ENCODE measurements at regions not wholly inside any gene's neighbourhood (a gene's known extent, or its start where the extent isn't known, plus 50 kb on each side); places are given as distances from the start of the nearest gene placed in this dataset.
"Not testable (repeated sequence)": the region's sequence is repeated elsewhere in the genome, so short reads cannot be mapped to it uniquely, and the experiment has no call there.

DNA sequence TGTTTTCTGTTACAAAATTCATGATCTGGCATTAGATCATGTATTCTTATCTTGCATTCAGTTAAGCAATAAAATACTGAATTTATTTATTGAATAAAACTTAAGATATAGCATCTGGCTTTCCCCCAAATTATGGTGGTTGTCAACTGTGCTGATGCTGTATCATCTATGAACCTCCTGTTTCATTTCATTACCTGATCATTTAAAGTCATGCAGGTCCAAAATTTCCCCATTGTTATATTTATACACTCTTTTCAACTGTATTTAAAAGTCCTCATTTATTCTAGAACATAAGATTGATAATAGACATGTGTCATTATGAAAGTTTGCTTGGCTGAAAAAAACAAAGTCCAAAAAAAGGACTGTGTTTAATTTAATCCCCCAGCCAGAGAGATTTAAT, 627.4 kb upstream of the ADGRB3 start:
- DNase-seq = no peak

- DNase-seq = no peak
Observed at GRCh38 chr6:67986694-67987232, 648.3 kb upstream of the ADGRB3 start.

DNA sequence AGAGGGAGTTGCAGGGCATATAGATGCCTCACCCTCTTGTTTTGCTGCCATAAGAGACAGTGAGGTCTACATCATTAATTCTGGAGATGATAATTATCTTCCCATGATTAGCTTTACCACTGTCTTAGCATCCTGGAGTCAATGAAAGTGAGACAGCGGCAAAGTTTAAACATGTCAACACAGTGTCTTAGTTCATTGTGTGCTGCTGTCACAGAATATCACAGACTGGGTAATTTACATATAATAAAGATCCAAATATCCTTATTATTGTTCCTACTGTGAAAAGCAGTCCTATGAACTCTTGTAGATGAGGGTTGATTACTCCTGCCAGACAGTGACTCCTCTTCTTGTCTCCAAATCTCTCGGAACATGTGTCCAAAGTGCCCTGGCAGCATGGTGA, 658.6 kb upstream of the ADGRB3 start:
- no peak for DNase-seq

GRCh38 chr6:67974931-67975330, 660.2 kb upstream of the ADGRB3 start:
- DNase-seq = no peak

GRCh38 chr6:67971812-67972211, 663.3 kb upstream of the ADGRB3 start:
- DNase-seq = peak; percentile 0

- no peak for DNase-seq
Observed at GRCh38 chr6:67966830-67967229, 668.3 kb upstream of the ADGRB3 start.

- DNase-seq = no peak
Observed at GRCh38 chr6:67956352-67956751, 678.7 kb upstream of the ADGRB3 start.

- no peak for DNase-seq
Observed at GRCh38 chr6:67952948-67953347, 682.1 kb upstream of the ADGRB3 start.

- DNase-seq = no peak
Observed at GRCh38 chr6:67952121-67952520, 683.0 kb upstream of the ADGRB3 start.

GRCh38 chr6:67947762-67948161, 687.3 kb upstream of the ADGRB3 start:
- DNase-seq = not testable (repeated sequence)

DNA sequence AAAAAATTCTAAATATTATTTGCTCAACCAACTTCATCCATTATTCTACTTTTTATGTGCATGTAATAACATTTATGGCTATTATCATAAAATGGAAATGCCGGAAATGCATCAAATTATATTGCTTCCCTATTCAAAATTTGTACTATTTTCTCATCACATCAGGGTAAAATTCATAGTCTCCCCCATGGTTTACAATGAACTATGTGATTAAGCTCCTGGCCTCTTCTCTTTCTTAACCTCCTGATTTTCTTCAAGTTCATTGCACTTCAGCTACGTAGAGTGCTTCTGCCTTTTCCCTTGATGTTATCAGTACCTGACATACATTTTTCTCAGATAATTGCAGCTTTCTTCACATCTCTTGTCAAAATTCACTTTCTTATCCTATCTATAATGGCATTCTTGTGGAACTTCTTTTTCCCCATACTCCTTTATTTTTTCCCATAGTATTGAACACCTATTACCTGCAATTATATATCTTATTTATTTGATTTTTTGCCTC, 699.1 kb upstream of the ADGRB3 start:
- no peak for DNase-seq

- no peak for DNase-seq
Observed at GRCh38 chr6:67933278-67933677, 701.8 kb upstream of the ADGRB3 start.

DNA sequence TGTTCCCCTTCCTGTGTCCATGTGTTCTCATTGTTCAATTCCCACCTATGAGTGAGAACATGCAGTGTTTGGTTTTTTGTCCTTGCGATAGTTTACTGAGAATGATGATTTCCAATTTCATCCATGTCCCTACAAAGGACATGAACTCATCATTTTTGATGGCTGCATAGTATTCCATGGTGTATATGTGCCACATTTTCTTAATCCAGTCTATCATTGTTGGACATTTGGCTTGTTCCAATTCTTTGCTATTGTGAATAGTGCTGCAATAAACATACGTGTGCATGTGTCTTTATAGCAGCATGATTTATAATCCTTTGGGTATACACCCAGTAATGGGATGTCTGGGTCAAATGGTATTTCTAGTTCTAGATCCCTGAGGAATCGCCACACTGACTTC, 712.5 kb upstream of the ADGRB3 start:
- not testable (repeated sequence) for DNase-seq

- DNase-seq = not testable (repeated sequence)
Observed at GRCh38 chr6:67920040-67920439, 715.0 kb upstream of the ADGRB3 start.

- DNase-seq = no peak
Observed at GRCh38 chr6:67916399-67916798, 718.7 kb upstream of the ADGRB3 start.

DNA sequence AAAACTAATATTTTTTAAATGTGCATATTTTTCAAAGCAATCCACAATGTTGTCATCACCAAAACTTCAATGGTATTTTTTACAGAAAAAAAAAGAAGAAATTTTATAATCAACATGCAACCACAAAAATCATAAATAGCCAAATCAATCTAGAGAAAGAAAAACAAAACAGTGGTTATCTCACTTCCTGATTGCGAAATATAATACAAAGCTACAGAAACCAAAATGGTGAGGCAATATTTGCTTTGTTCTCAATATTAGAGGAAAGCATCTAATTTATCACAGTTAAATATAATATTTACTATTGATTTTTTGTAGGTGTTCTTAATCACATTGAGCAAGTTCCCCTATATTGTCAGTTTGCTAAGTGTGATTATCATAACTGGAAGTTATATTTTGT, 720.7 kb upstream of the ADGRB3 start:
- DNase-seq = no peak

- DNase-seq = no peak
Observed at GRCh38 chr6:67909354-67909753, 725.7 kb upstream of the ADGRB3 start.

DNA sequence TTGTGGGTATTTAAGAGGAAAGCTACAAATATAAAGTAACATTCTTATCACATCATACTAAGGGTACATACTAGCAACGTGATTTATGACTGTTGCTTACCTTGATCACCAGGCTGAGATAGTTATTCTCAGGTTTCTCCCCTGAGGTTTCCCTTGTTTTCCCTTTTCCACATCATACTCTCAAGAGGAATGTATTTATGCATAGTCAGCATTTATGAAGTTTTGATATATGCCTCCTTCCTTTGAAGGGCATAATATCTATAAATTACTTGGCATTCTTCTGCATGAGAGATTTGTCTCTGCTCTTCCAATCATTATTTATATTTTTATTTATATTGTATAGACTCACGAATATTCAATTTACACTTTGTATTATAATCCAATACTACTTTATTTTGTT, 726.7 kb upstream of the ADGRB3 start:
- DNase-seq = no peak

- DNase-seq = not testable (repeated sequence)
Observed at GRCh38 chr6:67904735-67905134, 730.3 kb upstream of the ADGRB3 start.

DNA sequence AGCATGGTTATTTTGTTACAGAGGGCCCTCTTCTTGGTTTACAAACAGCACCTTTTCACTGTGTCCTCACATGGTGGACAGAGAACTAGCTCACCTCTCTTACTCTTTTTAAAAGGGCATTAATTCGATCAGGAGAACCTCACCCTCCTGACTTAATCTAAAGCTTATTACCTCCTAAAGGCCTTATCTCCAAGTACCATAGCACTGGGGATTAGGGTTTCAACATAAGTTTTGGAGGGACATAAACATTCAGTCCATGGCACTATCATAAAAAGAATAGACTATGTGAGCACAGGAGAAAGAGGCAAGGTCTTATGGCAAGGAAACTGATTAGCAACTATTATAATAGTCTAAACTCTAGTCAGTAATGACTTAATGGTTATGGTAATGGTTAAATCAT, 736.2 kb upstream of the ADGRB3 start:
- DNase-seq = no peak

DNA sequence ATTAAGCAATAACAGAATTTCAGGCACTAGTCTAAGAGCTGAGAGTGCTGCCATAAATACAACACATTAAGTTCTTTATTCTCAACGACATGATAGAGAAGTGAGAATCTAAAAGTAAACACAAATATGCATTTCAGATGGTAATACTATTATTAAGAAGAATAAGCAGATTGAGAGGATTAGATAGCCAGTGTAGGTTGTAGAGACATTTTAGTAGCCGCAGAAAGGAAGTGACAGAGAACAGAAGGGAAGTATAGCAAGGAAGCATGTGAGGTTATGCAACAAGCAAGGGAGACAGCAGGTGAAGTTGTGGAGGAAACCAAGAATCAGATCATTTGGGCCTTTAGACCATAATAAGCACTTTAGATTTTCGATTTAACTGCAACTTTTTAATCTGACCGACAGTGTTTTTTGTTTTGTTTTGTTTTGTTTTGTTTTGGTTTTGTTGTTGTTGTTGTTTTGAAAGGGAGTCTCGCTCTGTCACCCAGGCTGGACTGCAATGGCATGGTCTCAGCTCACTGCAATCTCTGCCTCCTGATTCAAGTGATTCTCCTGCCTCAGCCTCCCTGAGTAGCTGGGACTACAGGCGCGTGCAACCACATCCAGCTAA, 737.0 kb upstream of the ADGRB3 start:
- DNase-seq = no peak

DNA sequence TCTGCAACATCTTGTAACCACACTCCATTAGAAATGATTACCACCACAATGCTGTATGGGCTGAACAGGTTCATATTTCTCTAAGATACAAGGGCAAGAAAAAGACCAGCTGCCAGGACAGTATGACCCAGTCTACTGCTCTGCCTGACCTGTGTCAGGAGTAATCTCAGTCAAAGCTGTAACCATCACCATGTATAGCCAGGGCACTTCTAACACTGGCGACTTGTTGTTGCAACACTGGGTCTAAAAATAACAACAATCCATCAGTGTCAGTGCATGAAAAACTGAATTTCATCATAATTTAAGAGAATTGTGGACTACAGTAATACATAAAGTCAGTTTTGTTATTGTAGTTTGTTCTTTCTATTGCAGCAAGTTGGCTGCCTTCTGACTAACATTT, 738.6 kb upstream of the ADGRB3 start:
- no peak for DNase-seq

DNA sequence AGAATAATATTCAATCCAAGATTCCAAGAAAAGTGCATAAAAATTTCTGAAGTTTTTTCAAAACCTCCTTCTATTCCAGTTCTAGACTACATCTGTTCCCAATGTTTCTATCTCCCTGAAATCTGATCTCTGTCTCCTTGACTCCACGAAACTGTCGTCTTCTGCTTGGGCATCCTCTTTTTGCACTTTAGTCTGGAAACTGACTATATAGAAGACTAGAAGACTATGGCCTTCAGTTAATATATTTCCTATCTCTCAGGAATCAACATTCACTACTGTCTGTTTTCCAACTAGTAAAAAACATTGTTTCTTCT, 745.4 kb upstream of the ADGRB3 start:
- no peak for DNase-seq

DNA sequence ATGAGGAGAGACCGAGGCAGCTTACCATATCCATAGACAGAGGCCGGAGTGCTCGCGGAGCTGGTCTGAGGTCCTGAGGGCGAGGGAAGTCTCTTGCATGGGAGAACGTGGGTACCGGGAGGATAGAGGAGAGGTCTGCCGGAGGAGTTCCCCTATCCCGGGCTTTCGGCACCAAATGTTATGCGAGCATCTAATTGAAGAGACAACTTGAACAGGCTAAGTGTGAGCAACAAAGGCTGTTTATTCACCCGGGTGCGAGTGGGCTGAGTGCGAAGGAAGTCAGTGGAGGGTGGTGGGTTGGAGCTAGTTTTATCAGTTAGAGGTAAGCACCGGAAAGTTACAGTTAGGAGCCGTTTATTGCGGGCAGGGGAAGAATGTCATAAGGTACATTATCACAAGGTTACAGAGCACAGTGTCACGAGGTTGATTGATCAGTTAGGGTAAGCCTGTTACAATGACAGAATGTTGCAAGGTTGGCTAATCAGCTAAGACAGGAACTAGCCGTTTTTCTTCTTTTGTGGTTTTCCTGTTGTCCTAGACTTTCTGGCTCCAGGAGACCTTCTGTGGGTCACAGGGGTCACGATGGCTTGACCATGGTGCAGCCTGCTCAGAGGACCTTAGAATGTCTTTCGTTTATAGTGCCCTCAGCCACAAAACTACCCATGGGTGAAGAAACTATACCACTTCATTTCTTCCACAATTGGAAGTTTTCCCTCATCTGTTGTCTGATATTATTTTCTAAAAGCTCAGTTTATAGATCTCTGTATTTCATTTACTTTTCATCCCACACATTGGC, 746.0 kb upstream of the ADGRB3 start:
- no peak for DNase-seq

DNA sequence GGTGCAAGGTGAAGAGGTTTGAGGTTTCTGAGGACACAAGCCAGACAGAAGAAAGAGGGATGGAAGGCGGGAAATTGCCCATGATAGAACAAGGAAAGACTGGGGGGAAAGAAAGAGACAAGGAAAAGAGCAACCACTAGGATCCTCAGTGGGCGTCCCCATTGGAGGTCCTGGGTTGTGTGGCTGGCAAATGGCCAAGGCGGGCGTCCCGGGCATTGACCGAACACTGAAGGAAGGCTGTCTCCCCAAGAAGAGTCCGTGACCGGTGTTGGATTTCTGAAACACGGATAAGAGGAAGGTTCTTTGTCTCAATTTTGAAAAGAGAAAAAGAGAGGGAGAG, 746.6 kb upstream of the ADGRB3 start:
- no peak for DNase-seq
